IMR-90 (cell line): ENCODE measurements at regions not wholly inside any gene's neighbourhood (a gene's known extent, or its start where the extent isn't known, plus 50 kb on each side); places are given as distances from the start of the nearest gene placed in this dataset.

Source experiments
- ATAC-seq: fragments of 200-7000 bp; cut with Tn5 transposase; 2 replicates; pipeline ENCODE4 v1.9.1; 2020; ENCODE audit warnings: low read depth, mild to moderate bottlenecking, moderate library complexity
- BruUV-seq: library from RNA; stranded (reverse); fragments of 400-500 nt; replicated peaks from 2 replicates; lab custom pipeline; 2021; lab: Mats Ljungman, UMichigan
- CTCF ChIA-PET: fragments of 300-600 bp; formaldehyde crosslinking; extraction: SDS; loops from one replicate; lab custom pipeline; 2021; ENCODE audit warnings: antibody characterized with exemption; lab: Yijun Ruan, JAX
- POLR2A ChIA-PET: fragments of 300-600 bp; sonication (Branson Sonifier 250); formaldehyde crosslinking; loops from one replicate; lab custom pipeline; 2022; ENCODE audit warnings: antibody characterized with exemption; ENCODE audit not compliant: unreplicated experiment; lab: Charles Lee
- DNase-seq: peaks from one replicate; pipeline ENCODE4 v3.0.0; 2013
- H2AFZ ChIP-seq: replicated peaks from 2 replicates; pipeline ENCODE3; 2013; ENCODE audit warnings: low read length, mild to moderate bottlenecking; ENCODE audit not compliant: poor library complexity
- H2AK5ac ChIP-seq: 2 replicates; pipeline ENCODE4 v1.6.1; 2013; ENCODE audit warnings: low read depth, low read length, inconsistent platforms
- H2AK9ac ChIP-seq: replicated peaks from 2 replicates; pipeline ENCODE3; 2013; ENCODE audit warnings: mild to moderate bottlenecking, low read depth, low read length, moderate library complexity; ENCODE audit not compliant: poor library complexity
- H2BK120ac ChIP-seq: 2 replicates; pipeline ENCODE4 v1.6.1; 2013; ENCODE audit warnings: low read depth, low read length, inconsistent platforms
- H2BK15ac ChIP-seq: 3 replicates; pipeline ENCODE4 v1.6.1; 2013; ENCODE audit warnings: low read depth, low read length, inconsistent platforms
- H2BK20ac ChIP-seq: 2 replicates; pipeline ENCODE4 v1.6.1; 2013; ENCODE audit warnings: low read depth, mild to moderate bottlenecking, inconsistent platforms, low read length, moderate library complexity
- H2BK5ac ChIP-seq: 2 replicates; pipeline ENCODE4 v1.6.1; 2013; ENCODE audit warnings: mild to moderate bottlenecking, low read depth, low read length, inconsistent platforms; ENCODE audit not compliant: poor library complexity, severe bottlenecking
- H3K14ac ChIP-seq: replicated peaks from 2 replicates; pipeline ENCODE4 v1.6.1; 2013; ENCODE audit warnings: low read depth, low read length, inconsistent platforms
- H3K18ac ChIP-seq: 2 replicates; pipeline ENCODE4 v1.6.1; 2013; ENCODE audit warnings: low read depth, low read length, control low read depth
- H3K23ac ChIP-seq: 2 replicates; pipeline ENCODE4 v1.6.1; 2013; ENCODE audit warnings: low read depth, low read length, inconsistent platforms
- H3K27ac ChIP-seq: 2 replicates; pipeline ENCODE4 v1.5.1; 2013; ENCODE audit warnings: mild to moderate bottlenecking, control low read depth, low read length; ENCODE audit not compliant: insufficient read depth
- H3K27me3 ChIP-seq: 2 replicates; pipeline ENCODE4 v1.6.1; 2013; ENCODE audit warnings: low read length; ENCODE audit not compliant: control insufficient read depth, insufficient read depth
- H3K36me3 ChIP-seq: 2 replicates; pipeline ENCODE4 v1.6.1; 2013; ENCODE audit warnings: low read length, mixed read lengths; ENCODE audit not compliant: control insufficient read depth, insufficient read depth
- H3K4ac ChIP-seq: 2 replicates; pipeline ENCODE4 v1.6.1; 2013; ENCODE audit warnings: low read depth, low read length, inconsistent platforms
- H3K4me1 ChIP-seq: 2 replicates; pipeline ENCODE4 v1.6.1; 2013; ENCODE audit warnings: low read length, mixed read lengths; ENCODE audit not compliant: control insufficient read depth, insufficient read depth
- H3K4me2 ChIP-seq: 2 replicates; pipeline ENCODE4 v1.6.1; 2013; ENCODE audit warnings: low read depth, mild to moderate bottlenecking, control low read depth, low read length, moderate library complexity
- H3K4me3 ChIP-seq: 2 replicates; pipeline ENCODE4 v1.5.1; 2013; ENCODE audit warnings: low read depth, mild to moderate bottlenecking, control low read depth, low read length, moderate library complexity; ENCODE audit not compliant: insufficient read depth
- H3K56ac ChIP-seq: 2 replicates; pipeline ENCODE4 v1.6.1; 2013; ENCODE audit warnings: low read length, inconsistent platforms; ENCODE audit not compliant: insufficient read depth; ENCODE audit errors: extremely low read depth
- H3K79me1 ChIP-seq, 2 experiments: 2 replicates each; pipeline ENCODE4 v1.6.1; 2013; ENCODE audit warnings: low read length in 2 of 2, inconsistent platforms in 1 of 2, low read depth in 1 of 2
- H3K9ac ChIP-seq: 2 replicates; pipeline ENCODE4 v1.6.1; 2013; ENCODE audit warnings: low read depth, low read length, control low read depth
- H3K9me1 ChIP-seq: 2 replicates; pipeline ENCODE4 v1.6.1; 2013; ENCODE audit warnings: low read length, inconsistent platforms; ENCODE audit not compliant: insufficient read depth
- H3K9me3 ChIP-seq: 2 replicates; pipeline ENCODE4 v1.6.1; 2013; ENCODE audit warnings: low read length; ENCODE audit not compliant: control insufficient read depth, insufficient read depth
- H4K20me1 ChIP-seq: 2 replicates; pipeline ENCODE4 v1.6.1; 2013; ENCODE audit warnings: low read length, inconsistent platforms; ENCODE audit not compliant: insufficient read depth
- H4K5ac ChIP-seq: 2 replicates; pipeline ENCODE4 v1.6.1; 2013; ENCODE audit warnings: mild to moderate bottlenecking, low read depth, low read length, control low read depth
- H4K8ac ChIP-seq, 2 experiments: 2 replicates each; pipeline ENCODE4 v1.6.1; 2013; ENCODE audit warnings: low read depth in 2 of 2, low read length in 2 of 2, control low read depth in 1 of 2, inconsistent platforms in 1 of 2
- H4K91ac ChIP-seq: 2 replicates; pipeline ENCODE4 v1.6.1; 2013; ENCODE audit warnings: low read depth, low read length, inconsistent platforms; ENCODE audit not compliant: insufficient read depth
- CHD1 ChIP-seq: IDR thresholded peaks from 2 replicates; pipeline ENCODE4 v1.6.1; 2012; ENCODE audit warnings: low read depth, low read length, improper control_type of control experiment
- MXI1 ChIP-seq: IDR thresholded peaks from 2 replicates; pipeline ENCODE4 v1.6.1; 2012; ENCODE audit warnings: low read depth, mild to moderate bottlenecking, low read length, moderate library complexity, borderline replicate concordance
- POLR2A ChIP-seq: IDR thresholded peaks from 2 replicates; pipeline ENCODE4 v1.6.1; 2012; ENCODE audit warnings: mild to moderate bottlenecking, low read depth, low read length
- RAD21 ChIP-seq: IDR thresholded peaks from 2 replicates; pipeline ENCODE4 v1.6.1; 2012; ENCODE audit warnings: low read length, improper control_type of control experiment
- SMC3 ChIP-seq: fragments of 150-350 bp; IDR thresholded peaks from 2 replicates; pipeline ENCODE4 v1.6.1; 2016; ENCODE audit warnings: low read depth, mild to moderate bottlenecking, antibody characterized with exemption, low read length, moderate library complexity
- USF2 ChIP-seq: fragments of 150-350 bp; IDR thresholded peaks from 2 replicates; pipeline ENCODE4 v1.6.1; 2017; ENCODE audit warnings: mild to moderate bottlenecking, antibody characterized with exemption, low read length, low read depth
- WGBS, 2 experiments: methylation state at CpG; one replicate each; pipeline versions ENCODE4 v1.1.5 to v1.1.7; 2013; ENCODE audit warnings: missing lambda C conversion rate in 2 of 2; ENCODE audit not compliant: insufficient read length in 1 of 2; ENCODE audit errors: extremely low coverage in 2 of 2; 5-methylcytosine and 5-hydroxymethylcytosine counted together
- dilution Hi-C: fragments of 300-500 bp; cut with HindIII; formaldehyde crosslinking; loops from one replicate; pipeline ENCODE4 v1.14.3; 2018; ENCODE audit warnings: low sequenced_read_pairs; ENCODE audit not compliant: unreplicated experiment
- in situ Hi-C: fragments of 300-500 bp; cut with MboI; formaldehyde crosslinking; loops from 3 replicates; pipeline ENCODE4 v1.14.3; 2019; ENCODE audit warnings: low sequenced_read_pairs, inconsistent platforms, mixed read lengths
- intact Hi-C: fragments of 100-400 bp; cut with micrococcal nuclease; formaldehyde crosslinking; loops from 2 replicates; pipeline ENCODE4 v1.10.0; 2022

- Histone ChIP-seq H3K56ac (no peak overlapping the region), H3K9me1 (peaks cover 3% of the 10 kb centered on the region; the same call in 1 of the 2 replicates), H2BK20ac (no peak overlapping the region), H2AFZ (no peak overlapping the region), H3K9ac (no peak overlapping the region), H3K27me3 (no peaks in the 10 kb centered on the region), H3K4me2 (no peak overlapping the region), H2BK120ac (no peak overlapping the region), H3K79me1 (no peaks in the 10 kb centered on the region), H3K4ac (no peak overlapping the region), H4K8ac (no peak overlapping the region), H4K20me1 (no peaks in the 10 kb centered on the region), H3K4me1 (peaks cover 2% of the 10 kb centered on the region), H2BK5ac (no peak overlapping the region), H2AK5ac (no peak overlapping the region), H3K27ac (no peak overlapping the region), H3K9me3 (no peaks in the 10 kb centered on the region; the same call in 1 of the 2 replicates), H3K18ac (no peak overlapping the region), H4K91ac (no peak overlapping the region; the same call in 1 of the 2 replicates), H3K36me3 (no peaks in the 10 kb centered on the region), H3K23ac (no peak overlapping the region), H4K5ac (no peak overlapping the region), H3K4me3 (no peak overlapping the region), H2AK9ac (no peak overlapping the region), H3K14ac (no peak overlapping the region), H2BK15ac (no peak overlapping the region)
- BruUV-seq, result no TSS peak
- CTCF ChIA-PET, result no interaction called here
- TF ChIP-seq MXI1 (no peak), POLR2A (no peak), RAD21 (no peak), SMC3 (no peak), CHD1 (no peak), USF2 (no peak)
- 100% methylated on average over 1 of the region's 3 CpGs; no CpG with 5 or more reads in 1 of the 2 experiments for WGBS, 2 experiments
- POLR2A ChIA-PET, result no interaction called here
- DNase-seq (no peak), ATAC-seq (no peak)
- dilution Hi-C loops (no loop called here), intact Hi-C loops (no loop called here), in situ Hi-C loops (no loop called here)
These were observed 150.5 kb downstream of the ZNF330 start for GRCh38 chr4:141371206-141371605.
